Activated T-cell treated with anti-CD3 and anti-CD28 coated beads for 1 hour (primary cell): ENCODE measurements at regions not wholly inside any gene's neighbourhood (a gene's known extent, or its start where the extent isn't known, plus 50 kb on each side); places are given as distances from the start of the nearest gene placed in this dataset.

Source experiments
- DNase-seq: peaks from one replicate; pipeline ENCODE4 v3.0.0-alpha.2; 2020; ENCODE audit warnings: low read depth

GRCh38 chr18:41038071-41038470, 917.0 kb upstream of the PIK3C3 start:
- DNase-seq = no peak

DNA sequence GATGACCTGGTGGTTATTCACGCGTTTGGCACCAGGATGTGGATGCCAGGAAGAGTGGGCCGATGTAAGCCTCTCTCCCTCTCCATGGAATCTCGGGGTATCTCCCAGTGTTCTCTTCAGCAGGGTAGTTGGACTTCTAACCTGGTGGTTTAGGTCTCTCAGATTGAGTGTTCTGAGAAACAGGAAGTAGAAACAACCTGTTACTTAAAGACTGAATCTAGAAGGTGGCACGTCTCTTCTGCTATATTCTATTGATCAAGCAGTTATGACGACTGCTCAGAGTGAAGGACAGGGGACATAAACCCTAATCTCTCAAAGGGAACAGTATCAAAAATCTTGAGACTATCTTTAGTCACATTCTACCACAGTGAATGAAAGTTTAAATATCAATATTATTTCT, 918.7 kb upstream of the PIK3C3 start:
- no peak for DNase-seq

DNA sequence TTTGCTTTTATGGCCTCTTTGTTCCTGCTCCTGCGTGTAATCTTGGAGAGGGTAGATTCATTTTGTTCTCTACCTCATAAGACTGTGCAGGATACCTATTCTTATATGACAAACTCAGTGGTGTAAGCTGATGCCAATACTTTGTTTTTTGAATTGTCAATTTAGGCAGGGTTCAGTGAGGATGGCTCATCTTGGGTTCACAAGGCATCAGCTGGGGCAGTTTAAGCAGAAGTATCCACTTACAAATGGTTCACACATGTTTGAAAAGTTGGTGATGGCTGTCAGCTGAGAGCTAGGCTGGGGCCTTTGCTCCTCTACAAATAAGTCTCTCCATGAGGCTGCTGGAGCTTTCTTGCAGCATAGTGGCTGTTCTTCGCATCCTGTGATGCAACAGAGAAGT, 920.6 kb upstream of the PIK3C3 start:
- no peak for DNase-seq

GRCh38 chr18:41025666-41026065, 929.4 kb upstream of the PIK3C3 start:
- no peak for DNase-seq

GRCh38 chr18:41024792-41025191, 930.2 kb upstream of the PIK3C3 start:
- no peak for DNase-seq

GRCh38 chr18:41022484-41022883, 932.5 kb upstream of the PIK3C3 start:
- no peak for DNase-seq

GRCh38 chr18:41021089-41021488, 933.9 kb upstream of the PIK3C3 start:
- DNase-seq = no peak

DNA sequence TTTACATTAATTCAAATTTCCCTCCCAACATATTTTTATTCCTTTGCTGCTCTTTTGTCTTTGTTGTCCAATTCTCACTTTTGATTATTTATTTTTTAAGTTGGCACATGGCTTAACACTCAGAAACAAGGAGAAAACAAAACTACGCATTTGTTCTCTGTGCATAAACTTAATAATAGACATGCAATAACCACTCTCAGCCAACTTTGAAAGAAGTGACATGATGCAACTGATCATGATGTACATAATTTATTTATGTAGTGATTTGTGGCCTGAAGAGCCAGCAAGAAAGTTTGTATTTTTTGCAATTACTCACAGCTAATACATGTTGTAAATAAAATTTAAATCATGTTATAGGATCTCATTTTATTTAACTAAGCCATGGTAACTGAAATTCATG, 942.8 kb upstream of the PIK3C3 start:
- no peak for DNase-seq

- no peak for DNase-seq
Observed at GRCh38 chr18:41009926-41010325, 945.1 kb upstream of the PIK3C3 start.

DNA sequence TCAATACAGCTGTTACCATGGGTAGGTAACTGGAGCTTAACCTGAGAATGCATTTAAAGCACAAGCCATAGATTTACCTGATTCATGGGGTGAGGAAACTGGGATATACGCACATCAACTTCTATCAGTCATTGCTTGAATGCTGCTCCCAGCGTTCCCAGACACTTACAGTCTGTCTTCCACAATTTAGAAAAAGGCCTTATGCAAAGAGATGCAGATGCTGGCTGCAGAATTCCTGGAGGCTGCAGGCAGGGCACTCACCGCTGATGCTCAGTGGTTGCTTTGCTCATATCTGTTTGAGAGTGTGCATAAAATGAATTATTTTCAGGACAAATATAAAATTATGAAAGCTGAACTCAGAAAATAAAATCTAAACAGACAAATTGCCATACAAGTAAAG, 950.7 kb upstream of the PIK3C3 start:
- no peak for DNase-seq

GRCh38 chr18:40995529-40995928, 959.5 kb upstream of the PIK3C3 start:
- DNase-seq = no peak

- no peak for DNase-seq
Observed at GRCh38 chr18:40993363-40993762, 961.7 kb upstream of the PIK3C3 start.

- no peak for DNase-seq
Observed at GRCh38 chr18:40987581-40987980, 967.5 kb upstream of the PIK3C3 start.

DNA sequence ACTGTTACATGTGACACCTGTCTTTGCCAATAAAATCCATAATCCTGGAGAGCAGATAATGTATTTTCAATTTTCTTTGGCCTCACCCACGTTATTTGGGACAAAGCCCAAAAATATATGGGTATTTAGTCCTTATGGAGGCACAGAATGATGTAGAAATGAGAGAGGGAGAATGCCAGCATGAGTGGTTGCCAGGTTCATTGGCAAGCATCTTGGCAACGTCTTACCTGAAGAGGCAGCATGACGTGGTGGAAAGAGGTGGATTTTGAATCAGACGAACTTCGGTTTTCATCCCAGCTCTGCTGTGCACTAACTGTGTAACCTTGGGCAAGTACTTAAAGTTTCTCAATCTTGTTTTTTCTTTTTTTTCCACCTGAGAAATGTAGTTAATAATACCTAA, 969.6 kb upstream of the PIK3C3 start:
- no peak for DNase-seq

DNA sequence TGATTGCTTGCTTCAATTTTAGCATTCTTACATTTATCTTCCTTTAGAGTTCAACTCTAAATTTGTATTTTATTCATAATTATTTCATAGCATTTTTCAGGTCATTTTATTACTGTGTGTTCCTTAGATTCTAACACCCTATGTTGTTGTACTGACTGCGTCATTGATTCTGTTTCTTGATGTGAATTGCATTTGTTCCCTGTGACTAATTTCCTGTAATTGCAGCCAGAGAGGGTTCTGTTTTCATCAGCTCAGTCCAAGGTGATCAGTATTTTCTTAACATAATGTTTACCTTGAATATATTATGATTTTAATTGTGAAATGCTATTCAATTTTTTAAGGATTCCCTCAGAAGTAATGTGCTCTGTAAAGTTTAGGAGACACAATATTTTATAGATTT, 970.2 kb upstream of the PIK3C3 start:
- DNase-seq = no peak

DNA sequence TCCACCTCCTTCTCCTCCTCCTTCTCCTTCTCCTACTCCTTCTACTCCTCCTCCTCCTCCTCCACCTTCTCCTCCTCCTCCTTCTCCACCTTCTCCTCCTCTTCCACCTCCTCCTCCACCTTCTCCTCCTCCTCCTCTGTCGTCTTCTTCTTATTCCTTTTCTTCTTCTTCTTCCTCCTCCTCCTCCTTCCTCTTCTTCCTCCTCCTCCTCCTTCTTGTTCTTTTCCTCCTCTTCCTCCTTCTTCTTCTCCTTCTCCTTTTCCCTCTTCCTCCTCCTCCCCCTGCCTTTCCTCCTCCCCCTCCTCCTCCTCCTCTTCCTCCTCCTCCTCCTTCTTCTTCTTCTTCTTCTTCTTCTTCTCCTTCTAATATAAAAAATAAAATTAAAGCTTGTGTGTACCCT, 971.2 kb upstream of the PIK3C3 start:
- no peak for DNase-seq

- DNase-seq = no peak
Observed at GRCh38 chr18:40980171-40980570, 974.9 kb upstream of the PIK3C3 start.

GRCh38 chr18:40976050-40976449, 979.0 kb upstream of the PIK3C3 start:
- no peak for DNase-seq

DNA sequence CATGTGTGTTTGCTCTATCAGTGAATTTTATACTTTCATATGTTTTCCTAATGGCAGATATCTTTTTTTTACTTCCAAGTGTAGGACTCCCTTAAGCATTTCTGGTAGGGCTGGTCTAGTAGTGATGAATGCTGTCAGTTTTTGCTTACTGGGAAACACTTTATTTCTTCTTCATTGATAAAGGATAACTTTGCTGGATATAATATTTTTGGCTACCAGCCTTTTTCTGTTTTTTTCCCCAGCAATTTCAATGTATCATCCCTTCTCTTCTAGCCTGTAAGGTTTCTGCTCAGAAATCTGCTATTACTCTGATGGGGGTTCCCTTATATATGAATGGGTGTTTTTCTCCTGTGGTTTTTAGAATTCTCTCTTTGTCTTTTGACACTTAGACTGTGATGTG, 980.6 kb upstream of the PIK3C3 start:
- DNase-seq = no peak

DNA sequence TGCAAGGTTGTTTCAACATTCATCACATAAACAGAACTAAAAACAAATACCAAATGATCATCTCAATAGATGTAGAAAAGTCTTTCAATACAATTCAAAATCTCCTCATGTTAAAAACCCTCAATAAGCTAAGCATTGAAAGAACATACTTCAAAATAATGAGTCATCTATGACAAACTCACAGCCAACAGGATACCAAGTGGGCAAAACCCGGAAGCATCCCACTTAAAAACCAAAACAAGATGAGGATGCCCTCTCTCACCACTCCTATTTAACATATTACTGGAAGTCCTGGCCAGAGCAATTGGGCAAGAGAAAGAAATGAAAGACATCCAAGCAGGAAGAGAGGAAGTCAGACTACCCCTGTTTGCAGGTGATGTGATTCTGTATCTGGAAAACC, 992.2 kb upstream of the PIK3C3 start:
- DNase-seq = no peak

- DNase-seq = no peak
Observed at GRCh38 chr18:40957533-40958070, 997.4 kb upstream of the PIK3C3 start.

DNA sequence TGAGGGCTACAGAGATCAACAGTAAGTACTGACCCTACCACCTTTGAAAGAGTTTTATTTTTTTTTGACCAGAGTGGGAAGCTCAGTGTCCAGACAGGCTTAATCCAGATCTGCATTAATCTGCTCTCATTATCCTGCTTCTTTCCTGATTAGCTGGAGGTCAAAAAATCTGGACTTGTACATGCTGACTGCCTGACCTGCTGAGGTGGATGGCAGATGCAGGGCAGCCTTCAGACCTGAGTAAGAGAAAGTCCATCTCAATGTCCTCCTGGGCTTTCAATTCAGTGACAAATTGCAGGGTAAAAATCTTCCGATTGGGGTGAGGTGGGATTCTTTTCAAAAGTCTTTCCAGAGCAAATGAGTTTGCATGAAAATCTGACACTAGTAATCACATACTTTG, 998.8 kb upstream of the PIK3C3 start:
- no peak for DNase-seq

- DNase-seq = no peak
Observed at GRCh38 chr18:40955351-40955750, 999.7 kb upstream of the PIK3C3 start.

- no peak for DNase-seq
Observed at GRCh38 chr18:40949114-40949950, 1005.7 kb upstream of the PIK3C3 start.
